ENCODE measurements at regions not wholly inside any gene's neighbourhood (a gene's known extent, or its start where the extent isn't known, plus 50 kb on each side); places are given as distances from the start of the nearest gene placed in this dataset.

DNA sequence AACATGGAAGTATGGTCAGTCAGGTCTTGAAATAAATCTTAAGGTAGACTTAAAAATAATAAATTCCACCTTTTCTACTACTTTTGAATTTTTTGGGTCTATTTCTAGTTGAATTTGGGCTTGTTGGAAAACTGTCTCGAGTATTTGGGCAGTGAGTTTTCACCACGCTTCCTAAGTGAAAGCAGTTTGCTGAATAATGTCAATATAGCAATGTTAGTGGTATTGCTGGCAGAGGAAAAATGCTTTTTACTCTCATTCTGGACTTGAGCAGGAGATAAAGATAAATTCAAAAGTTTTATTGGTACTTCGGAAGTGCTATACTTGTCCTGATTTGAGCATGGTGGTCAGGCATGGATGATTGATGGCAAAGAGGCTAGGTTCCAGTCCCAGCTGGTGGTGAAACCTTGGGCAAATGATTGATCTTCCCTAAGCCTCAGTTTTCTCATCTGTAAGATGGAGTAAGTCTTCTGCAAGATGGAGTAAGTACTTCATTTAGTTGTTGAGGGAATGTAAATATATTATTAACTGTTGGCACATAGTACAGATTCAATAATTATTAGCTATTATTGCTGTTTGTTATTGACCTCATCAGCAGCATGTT is 503.5 kb upstream of the ZEB2 start:
- H3K36me3 ChIP-seq (ENCODE audit: control insufficient read depth in 2 of 2, insufficient read depth in 1 of 2, low read length in 2 of 2): no peaks in the 10 kb centered on the region
- POLR2A ChIA-PET: no interaction called here
- no peak overlapping the region for H3K4me3 ChIP-seq (ENCODE audit: low read depth, low read length)

DNA sequence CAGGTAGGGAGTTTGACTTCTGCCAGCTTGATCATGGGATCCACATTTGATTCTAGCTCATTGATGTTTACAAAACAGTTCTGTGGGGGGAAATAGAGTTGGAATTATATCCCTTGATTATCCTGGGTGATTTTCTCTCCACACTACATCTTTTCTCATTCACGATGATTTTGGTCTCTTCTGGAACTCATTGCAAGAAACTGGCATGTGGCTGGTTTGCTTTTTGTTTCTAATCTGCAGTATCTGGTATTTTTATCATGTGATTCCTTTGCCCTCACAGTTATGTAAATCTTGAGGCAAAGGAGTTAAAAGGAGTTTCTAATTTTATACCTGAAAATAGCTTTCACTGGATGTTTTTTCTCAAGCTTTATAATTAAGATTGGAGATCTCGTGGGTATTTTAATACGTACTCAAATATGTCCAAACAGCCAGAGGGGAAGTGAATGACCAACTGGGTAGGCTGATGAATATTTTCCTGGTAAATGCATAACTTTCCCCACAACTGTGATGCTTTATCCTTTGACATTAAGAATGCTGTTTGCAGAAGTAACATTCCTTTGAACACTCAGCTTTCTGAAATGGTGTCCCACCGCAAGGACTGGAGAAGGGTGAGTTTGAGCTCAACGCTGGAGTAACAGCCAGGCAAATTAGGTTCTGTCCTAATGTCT is 502.9 kb upstream of the ZEB2 start:
- Histone ChIP-seq H3K4me3 (ENCODE audit: low read depth, low read length) (no peak overlapping the region), H3K9me3 (ENCODE audit: control insufficient read depth, insufficient read depth, low read depth, low read length) (no peaks in the 10 kb centered on the region), H3K4me1 (ENCODE audit: control insufficient read depth, insufficient read depth, low read length) (peaks cover 5% of the 10 kb centered on the region; the same call in 1 of the 2 replicates), H3K27ac (ENCODE audit: extremely low read depth, low read depth, low read length) (no peak overlapping the region), H3K36me3 (ENCODE audit: control insufficient read depth in 2 of 2, insufficient read depth in 1 of 2, low read length in 2 of 2) (no peaks in the 10 kb centered on the region)
- ChIA-PET POLR2A (no interaction called here), CTCF (no interaction called here)
- no peak for TF ChIP-seq SALL2 (tag by site-specific recombination; IDR thresholded peaks at IDR 0.05; ENCODE audit: borderline replicate concordance)
- no peak for TF ChIP-seq SCRT2 (tag by site-specific recombination; IDR thresholded peaks at IDR 0.05)
- TF ChIP-seq GLI2 (tag by site-specific recombination; IDR thresholded peaks at IDR 0.05; ENCODE audit: borderline replicate concordance, low read depth): no peak
- no peak for TF ChIP-seq TCF7L2 (IDR thresholded peaks at IDR 0.05; ENCODE audit: borderline replicate concordance, low read depth, low read length)
- TF ChIP-seq YY2 (tag by site-specific recombination; IDR thresholded peaks at IDR 0.05): no peak
- no peak for TF ChIP-seq ZBTB20 (tag by site-specific recombination; IDR thresholded peaks at IDR 0.05)
- no peak for TF ChIP-seq ZNF133 (tag by site-specific recombination; IDR thresholded peaks at IDR 0.05)
- TF ChIP-seq OSR2 (tag by site-specific recombination; IDR thresholded peaks at IDR 0.05): no peak
- no peak for TF ChIP-seq ZNF114 (tag by site-specific recombination; IDR thresholded peaks at IDR 0.05)
- no peak for TF ChIP-seq ZNF175 (tag by site-specific recombination; IDR thresholded peaks at IDR 0.05)
- TF ChIP-seq, protein P1, sequence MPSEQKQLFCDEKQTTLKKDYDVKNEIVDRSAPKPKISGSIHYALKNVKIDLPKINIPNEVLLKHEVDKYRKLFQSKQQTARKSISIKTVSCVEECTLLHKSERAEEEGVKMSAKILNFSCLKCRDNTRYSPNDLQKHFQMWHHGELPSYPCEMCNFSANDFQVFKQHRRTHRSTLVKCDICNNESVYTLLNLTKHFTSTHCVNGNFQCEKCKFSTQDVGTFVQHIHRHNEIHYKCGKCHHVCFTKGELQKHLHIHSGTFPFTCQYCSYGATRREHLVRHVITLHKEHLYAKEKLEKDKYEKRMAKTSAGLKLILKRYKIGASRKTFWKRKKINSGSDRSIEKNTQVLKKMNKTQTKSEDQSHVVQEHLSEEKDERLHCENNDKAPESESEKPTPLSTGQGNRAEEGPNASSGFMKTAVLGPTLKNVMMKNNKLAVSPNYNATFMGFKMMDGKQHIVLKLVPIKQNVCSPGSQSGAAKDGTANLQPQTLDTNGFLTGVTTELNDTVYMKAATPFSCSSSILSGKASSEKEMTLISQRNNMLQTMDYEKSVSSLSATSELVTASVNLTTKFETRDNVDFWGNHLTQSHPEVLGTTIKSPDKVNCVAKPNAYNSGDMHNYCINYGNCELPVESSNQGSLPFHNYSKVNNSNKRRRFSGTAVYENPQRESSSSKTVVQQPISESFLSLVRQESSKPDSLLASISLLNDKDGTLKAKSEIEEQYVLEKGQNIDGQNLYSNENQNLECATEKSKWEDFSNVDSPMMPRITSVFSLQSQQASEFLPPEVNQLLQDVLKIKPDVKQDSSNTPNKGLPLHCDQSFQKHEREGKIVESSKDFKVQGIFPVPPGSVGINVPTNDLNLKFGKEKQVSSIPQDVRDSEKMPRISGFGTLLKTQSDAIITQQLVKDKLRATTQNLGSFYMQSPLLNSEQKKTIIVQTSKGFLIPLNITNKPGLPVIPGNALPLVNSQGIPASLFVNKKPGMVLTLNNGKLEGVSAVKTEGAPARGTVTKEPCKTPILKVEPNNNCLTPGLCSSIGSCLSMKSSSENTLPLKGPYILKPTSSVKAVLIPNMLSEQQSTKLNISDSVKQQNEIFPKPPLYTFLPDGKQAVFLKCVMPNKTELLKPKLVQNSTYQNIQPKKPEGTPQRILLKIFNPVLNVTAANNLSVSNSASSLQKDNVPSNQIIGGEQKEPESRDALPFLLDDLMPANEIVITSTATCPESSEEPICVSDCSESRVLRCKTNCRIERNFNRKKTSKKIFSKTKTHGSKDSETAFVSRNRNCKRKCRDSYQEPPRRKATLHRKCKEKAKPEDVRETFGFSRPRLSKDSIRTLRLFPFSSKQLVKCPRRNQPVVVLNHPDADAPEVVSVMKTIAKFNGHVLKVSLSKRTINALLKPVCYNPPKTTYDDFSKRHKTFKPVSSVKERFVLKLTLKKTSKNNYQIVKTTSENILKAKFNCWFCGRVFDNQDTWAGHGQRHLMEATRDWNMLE (tag by site-specific recombination; conservative IDR thresholded peaks at IDR 0.05; ENCODE audit: low read depth): no peak
- TF ChIP-seq ZFP3 (tag by site-specific recombination; IDR thresholded peaks at IDR 0.05; ENCODE audit: low read depth): no peak
- TF ChIP-seq, protein P2, sequence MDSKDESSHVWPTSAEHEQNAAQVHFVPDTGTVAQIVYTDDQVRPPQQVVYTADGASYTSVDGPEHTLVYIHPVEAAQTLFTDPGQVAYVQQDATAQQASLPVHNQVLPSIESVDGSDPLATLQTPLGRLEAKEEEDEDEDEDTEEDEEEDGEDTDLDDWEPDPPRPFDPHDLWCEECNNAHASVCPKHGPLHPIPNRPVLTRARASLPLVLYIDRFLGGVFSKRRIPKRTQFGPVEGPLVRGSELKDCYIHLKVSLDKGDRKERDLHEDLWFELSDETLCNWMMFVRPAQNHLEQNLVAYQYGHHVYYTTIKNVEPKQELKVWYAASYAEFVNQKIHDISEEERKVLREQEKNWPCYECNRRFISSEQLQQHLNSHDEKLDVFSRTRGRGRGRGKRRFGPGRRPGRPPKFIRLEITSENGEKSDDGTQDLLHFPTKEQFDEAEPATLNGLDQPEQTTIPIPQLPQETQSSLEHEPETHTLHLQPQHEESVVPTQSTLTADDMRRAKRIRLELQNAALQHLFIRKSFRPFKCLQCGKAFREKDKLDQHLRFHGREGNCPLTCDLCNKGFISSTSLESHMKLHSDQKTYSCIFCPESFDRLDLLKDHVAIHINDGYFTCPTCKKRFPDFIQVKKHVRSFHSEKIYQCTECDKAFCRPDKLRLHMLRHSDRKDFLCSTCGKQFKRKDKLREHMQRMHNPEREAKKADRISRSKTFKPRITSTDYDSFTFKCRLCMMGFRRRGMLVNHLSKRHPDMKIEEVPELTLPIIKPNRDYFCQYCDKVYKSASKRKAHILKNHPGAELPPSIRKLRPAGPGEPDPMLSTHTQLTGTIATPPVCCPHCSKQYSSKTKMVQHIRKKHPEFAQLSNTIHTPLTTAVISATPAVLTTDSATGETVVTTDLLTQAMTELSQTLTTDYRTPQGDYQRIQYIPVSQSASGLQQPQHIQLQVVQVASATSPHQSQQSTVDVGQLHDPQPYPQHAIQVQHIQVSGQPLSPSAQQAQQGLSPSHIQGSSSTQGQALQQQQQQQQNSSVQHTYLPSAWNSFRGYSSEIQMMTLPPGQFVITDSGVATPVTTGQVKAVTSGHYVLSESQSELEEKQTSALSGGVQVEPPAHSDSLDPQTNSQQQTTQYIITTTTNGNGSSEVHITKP (tag by site-specific recombination; IDR thresholded peaks at IDR 0.05): no peak
- TF ChIP-seq, protein P3, sequence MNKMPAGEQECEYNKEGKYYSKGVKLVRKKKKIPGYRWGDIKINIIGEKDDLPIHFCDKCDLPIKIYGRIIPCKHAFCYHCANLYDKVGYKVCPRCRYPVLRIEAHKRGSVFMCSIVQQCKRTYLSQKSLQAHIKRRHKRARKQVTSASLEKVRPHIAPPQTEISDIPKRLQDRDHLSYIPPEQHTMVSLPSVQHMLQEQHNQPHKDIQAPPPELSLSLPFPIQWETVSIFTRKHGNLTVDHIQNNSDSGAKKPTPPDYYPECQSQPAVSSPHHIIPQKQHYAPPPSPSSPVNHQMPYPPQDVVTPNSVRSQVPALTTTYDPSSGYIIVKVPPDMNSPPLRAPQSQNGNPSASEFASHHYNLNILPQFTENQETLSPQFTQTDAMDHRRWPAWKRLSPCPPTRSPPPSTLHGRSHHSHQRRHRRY (tag by site-specific recombination; IDR thresholded peaks at IDR 0.05): no peak
- no peak for TF ChIP-seq ZNF529 (tag by site-specific recombination; IDR thresholded peaks at IDR 0.05; ENCODE audit: insufficient replicate concordance)
- TF ChIP-seq, protein P4, sequence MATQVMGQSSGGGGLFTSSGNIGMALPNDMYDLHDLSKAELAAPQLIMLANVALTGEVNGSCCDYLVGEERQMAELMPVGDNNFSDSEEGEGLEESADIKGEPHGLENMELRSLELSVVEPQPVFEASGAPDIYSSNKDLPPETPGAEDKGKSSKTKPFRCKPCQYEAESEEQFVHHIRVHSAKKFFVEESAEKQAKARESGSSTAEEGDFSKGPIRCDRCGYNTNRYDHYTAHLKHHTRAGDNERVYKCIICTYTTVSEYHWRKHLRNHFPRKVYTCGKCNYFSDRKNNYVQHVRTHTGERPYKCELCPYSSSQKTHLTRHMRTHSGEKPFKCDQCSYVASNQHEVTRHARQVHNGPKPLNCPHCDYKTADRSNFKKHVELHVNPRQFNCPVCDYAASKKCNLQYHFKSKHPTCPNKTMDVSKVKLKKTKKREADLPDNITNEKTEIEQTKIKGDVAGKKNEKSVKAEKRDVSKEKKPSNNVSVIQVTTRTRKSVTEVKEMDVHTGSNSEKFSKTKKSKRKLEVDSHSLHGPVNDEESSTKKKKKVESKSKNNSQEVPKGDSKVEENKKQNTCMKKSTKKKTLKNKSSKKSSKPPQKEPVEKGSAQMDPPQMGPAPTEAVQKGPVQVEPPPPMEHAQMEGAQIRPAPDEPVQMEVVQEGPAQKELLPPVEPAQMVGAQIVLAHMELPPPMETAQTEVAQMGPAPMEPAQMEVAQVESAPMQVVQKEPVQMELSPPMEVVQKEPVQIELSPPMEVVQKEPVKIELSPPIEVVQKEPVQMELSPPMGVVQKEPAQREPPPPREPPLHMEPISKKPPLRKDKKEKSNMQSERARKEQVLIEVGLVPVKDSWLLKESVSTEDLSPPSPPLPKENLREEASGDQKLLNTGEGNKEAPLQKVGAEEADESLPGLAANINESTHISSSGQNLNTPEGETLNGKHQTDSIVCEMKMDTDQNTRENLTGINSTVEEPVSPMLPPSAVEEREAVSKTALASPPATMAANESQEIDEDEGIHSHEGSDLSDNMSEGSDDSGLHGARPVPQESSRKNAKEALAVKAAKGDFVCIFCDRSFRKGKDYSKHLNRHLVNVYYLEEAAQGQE (tag by site-specific recombination; IDR thresholded peaks at IDR 0.05): no peak
- no peak for TF ChIP-seq ZNF747 (tag by site-specific recombination; IDR thresholded peaks at IDR 0.05)

More for the DNA sequence above, 503.5 kb upstream of the ZEB2 start:
- no peaks in the 10 kb centered on the region for H3K9me3 ChIP-seq (ENCODE audit: control insufficient read depth, insufficient read depth, low read depth, low read length)
- no peak overlapping the region for H3K27ac ChIP-seq (ENCODE audit: extremely low read depth, low read depth, low read length)
- peaks cover 5% of the 10 kb centered on the region; the same call in 1 of the 2 replicates for H3K4me1 ChIP-seq (ENCODE audit: control insufficient read depth, insufficient read depth, low read length)
- CTCF ChIA-PET: no interaction called here
- TF ChIP-seq, protein P5, sequence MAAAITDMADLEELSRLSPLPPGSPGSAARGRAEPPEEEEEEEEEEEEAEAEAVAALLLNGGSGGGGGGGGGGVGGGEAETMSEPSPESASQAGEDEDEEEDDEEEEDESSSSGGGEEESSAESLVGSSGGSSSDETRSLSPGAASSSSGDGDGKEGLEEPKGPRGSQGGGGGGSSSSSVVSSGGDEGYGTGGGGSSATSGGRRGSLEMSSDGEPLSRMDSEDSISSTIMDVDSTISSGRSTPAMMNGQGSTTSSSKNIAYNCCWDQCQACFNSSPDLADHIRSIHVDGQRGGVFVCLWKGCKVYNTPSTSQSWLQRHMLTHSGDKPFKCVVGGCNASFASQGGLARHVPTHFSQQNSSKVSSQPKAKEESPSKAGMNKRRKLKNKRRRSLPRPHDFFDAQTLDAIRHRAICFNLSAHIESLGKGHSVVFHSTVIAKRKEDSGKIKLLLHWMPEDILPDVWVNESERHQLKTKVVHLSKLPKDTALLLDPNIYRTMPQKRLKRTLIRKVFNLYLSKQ (tag by site-specific recombination; IDR thresholded peaks at IDR 0.05; ENCODE audit: borderline replicate concordance): no peak

Measured in HEK293 (cell line).